AG09309 (cell line): ENCODE measurements at regions not wholly inside any gene's neighbourhood (a gene's known extent, or its start where the extent isn't known, plus 50 kb on each side); places are given as distances from the start of the nearest gene placed in this dataset.

Experiments used
- DNase-seq: peaks from one replicate; pipeline ENCODE4 v3.0.0-alpha.2; 2010; ENCODE audit warnings: low read depth
- H3K4me3 ChIP-seq: 2 replicates; pipeline ENCODE4 v1.5.1; 2011; ENCODE audit warnings: mild to moderate bottlenecking, low read depth, low read length, moderate library complexity; ENCODE audit not compliant: control insufficient read depth
- CTCF ChIP-seq: IDR thresholded peaks from 2 replicates; pipeline ENCODE4 v1.5.1; 2011; ENCODE audit warnings: mild to moderate bottlenecking, low read depth, low read length, inconsistent platforms; ENCODE audit not compliant: insufficient read depth, control insufficient read depth; ENCODE audit errors: missing control alignments

- no peak overlapping the region for H3K4me3 ChIP-seq
- TF ChIP-seq CTCF, result no peak
- no peak for DNase-seq
These were observed 277.4 kb downstream of the NPIPA8 start for GRCh38 chr16:18059089-18059488.

- H3K4me3 ChIP-seq, result no peak overlapping the region
- no peak for DNase-seq
- no peak for TF ChIP-seq CTCF
These were observed 281.1 kb downstream of the NPIPA8 start for GRCh38 chr16:18055411-18055916.

- no peak for DNase-seq
- no peak for TF ChIP-seq CTCF
- H3K4me3 ChIP-seq, result no peak overlapping the region
These were observed 285.8 kb downstream of the NPIPA8 start for GRCh38 chr16:18050777-18051176.

- TF ChIP-seq CTCF, result no peak
- H3K4me3 ChIP-seq, result no peak overlapping the region
- no peak for DNase-seq
These were observed 286.3 kb downstream of the NPIPA8 start for GRCh38 chr16:18050234-18050633.

GRCh38 chr16:18049547-18050133, 286.9 kb downstream of the NPIPA8 start:
- H3K4me3 ChIP-seq, result no peak overlapping the region
- no peak for DNase-seq
- TF ChIP-seq CTCF, result no peak

GRCh38 chr16:18048853-18049546, 287.5 kb downstream of the NPIPA8 start:
- no peak overlapping the region for H3K4me3 ChIP-seq
- DNase-seq, result no peak
- no peak for TF ChIP-seq CTCF
